Aorta (tissue), 5 donors: ENCODE measurements at regions not wholly inside any gene's neighbourhood (a gene's known extent, or its start where the extent isn't known, plus 50 kb on each side); places are given as distances from the start of the nearest gene placed in this dataset.

ENCODE experiments used
- ATAC-seq: fragments of 200-7000 bp; cut with Tn5 transposase; one replicate; pipeline ENCODE4 v1.9.1; 2022; ENCODE audit warnings: moderate library complexity; ENCODE audit not compliant: low FRiP score
- DNase-seq, 2 donors: peaks; one replicate each; pipeline ENCODE4 v3.0.0-alpha.2; 2020
- H3K27ac ChIP-seq, 2 donors: one replicate each; pipeline ENCODE4 v1.5.1; 2013; ENCODE audit warnings: low read length in 2 of 2, mild to moderate bottlenecking in 2 of 2, moderate library complexity in 2 of 2, control low read depth in 1 of 2, inconsistent platforms in 1 of 2, low read depth in 1 of 2
- H3K27me3 ChIP-seq, 2 donors: one replicate each; pipeline ENCODE4 v1.6.1; 2013; ENCODE audit warnings: control low read depth in 1 of 2, low read length in 1 of 2, mild to moderate bottlenecking in 1 of 2, moderate library complexity in 1 of 2; ENCODE audit not compliant: insufficient read depth in 2 of 2, control insufficient read depth in 1 of 2
- H3K36me3 ChIP-seq, 2 donors: one replicate each; pipeline ENCODE4 v1.6.1; 2013; ENCODE audit warnings: control low read depth in 1 of 2, low read length in 1 of 2, mild to moderate bottlenecking in 1 of 2; ENCODE audit not compliant: insufficient read depth in 2 of 2, control insufficient read depth in 1 of 2
- H3K4me1 ChIP-seq, 2 donors: one replicate each; pipeline ENCODE4 v1.6.1; 2013; ENCODE audit warnings: low read length in 2 of 2, control low read depth in 1 of 2, mild to moderate bottlenecking in 1 of 2, moderate library complexity in 1 of 2; ENCODE audit not compliant: insufficient read depth in 2 of 2, control insufficient read depth in 1 of 2
- H3K4me3 ChIP-seq, 2 donors: one replicate each; pipeline ENCODE4 v1.5.1; 2013; ENCODE audit warnings: low read length in 2 of 2, control low read depth in 1 of 2, mild to moderate bottlenecking in 1 of 2
- H3K9me3 ChIP-seq: one replicate; pipeline ENCODE4 v1.6.1; 2013; ENCODE audit warnings: mild to moderate bottlenecking, low read length; ENCODE audit not compliant: control insufficient read depth
- WGBS, 2 donors: extraction: QIAGEN DNeasy Blood & Tissue Kit; methylation state at CpG; one replicate each; pipeline ENCODE4 v1.1.7; 2013; 5-methylcytosine and 5-hydroxymethylcytosine counted together
- intact Hi-C, 2 donors: fragments of 100-400 bp; cut with DNase I; formaldehyde crosslinking; loops; one replicate each; pipeline versions ENCODE4 v1.14.2 to v1.15.0; 2022
- donor health status: healthy with polysubstance abuse.
- donor health status: Bipolar disorder and iron deficiency.
- donor health status: DM: no; HTN: no; CAD: no.
- donor health status: DM: no; HTN: no; CAD: no.
- donor health status: DM: yes; HTN: yes; CAD: no.

DNA sequence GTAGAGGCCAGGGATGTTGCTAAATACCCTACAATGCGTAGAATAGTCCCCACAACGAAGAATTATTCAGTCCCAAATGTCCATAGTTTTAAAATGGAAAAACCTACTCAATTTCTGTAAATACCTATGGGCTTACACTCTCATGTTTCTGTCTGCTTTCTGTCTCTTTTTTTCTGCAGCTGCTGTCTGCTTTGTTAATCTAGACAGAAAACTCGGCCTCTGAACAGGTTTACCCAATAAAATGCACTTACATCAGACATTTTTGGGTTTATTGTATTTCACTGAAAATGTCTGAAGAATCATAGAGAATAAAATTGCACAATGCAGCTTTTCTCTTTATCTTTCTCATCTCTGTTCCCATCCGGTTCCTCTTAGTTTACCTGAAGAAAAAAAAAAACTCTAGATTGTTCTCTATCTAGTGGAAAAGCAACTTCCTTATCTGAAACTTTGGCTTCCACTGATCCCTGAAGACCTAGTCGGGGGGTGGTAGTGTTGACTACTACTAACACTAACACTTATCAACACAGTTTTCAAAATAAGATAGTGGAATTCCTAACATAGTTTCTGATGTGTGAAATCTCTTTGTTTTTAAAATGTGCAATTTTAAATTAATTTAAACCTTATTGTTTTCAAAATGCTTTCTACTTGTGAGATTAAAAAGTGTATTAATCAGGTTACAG is 76.9 kb upstream of the CCDC190 start:
- no peak overlapping the region for H3K4me3 ChIP-seq
- no peaks in the 10 kb centered on the region for H3K27me3 ChIP-seq
- no peaks in the 10 kb centered on the region for H3K36me3 ChIP-seq
- intact Hi-C loops = no loop called here
- WGBS, 2 donors = 87 to 90% methylated on average over 5 of the region's 5 CpGs
- DNase-seq (no peak), ATAC-seq (no peak)
- no peaks in the 10 kb centered on the region for H3K9me3 ChIP-seq
- no peak overlapping the region for H3K27ac ChIP-seq
- no peaks in the 10 kb centered on the region for H3K4me1 ChIP-seq

DNA sequence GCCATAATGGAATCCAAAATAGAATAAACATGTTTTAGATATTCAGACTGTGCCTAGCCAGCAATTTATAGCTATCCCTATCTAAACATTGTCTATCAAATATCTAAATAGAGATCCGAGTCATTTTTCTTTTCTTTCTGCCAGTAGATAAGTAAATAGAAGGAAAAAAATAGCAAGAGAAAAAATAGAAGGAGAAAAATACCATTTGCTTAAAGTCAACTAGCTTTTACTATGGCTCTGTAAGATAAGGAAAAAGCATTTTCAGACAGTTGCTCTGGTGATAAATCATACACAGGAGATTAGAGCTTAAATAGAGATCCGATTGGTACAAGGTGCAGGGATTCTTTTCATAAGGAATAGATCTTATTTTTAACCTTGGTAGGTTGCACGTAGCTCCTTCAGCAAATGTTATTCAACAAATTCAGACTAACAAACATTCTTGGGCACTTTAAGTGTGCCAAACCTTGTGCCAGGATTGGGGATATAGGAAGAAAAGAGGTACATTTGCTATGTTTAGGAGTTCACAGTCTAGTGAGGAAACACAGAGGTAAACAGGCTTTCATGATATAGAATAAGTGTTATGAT is 70.1 kb upstream of the CCDC190 start:
- peaks cover 1 to 6% of the 10 kb centered on the region in 2 donors for H3K4me1 ChIP-seq
- H3K36me3 ChIP-seq = no peaks in the 10 kb centered on the region
- intact Hi-C loops = no loop called here
- H3K4me3 ChIP-seq = no peak overlapping the region
- H3K27ac ChIP-seq = no peak overlapping the region
- H3K27me3 ChIP-seq = no peaks in the 10 kb centered on the region
- DNase-seq (no peak), ATAC-seq (no peak)
- 3% methylated on average over 3 of the region's 3 CpGs for WGBS, 2 donors
- no peaks in the 10 kb centered on the region for H3K9me3 ChIP-seq

DNA sequence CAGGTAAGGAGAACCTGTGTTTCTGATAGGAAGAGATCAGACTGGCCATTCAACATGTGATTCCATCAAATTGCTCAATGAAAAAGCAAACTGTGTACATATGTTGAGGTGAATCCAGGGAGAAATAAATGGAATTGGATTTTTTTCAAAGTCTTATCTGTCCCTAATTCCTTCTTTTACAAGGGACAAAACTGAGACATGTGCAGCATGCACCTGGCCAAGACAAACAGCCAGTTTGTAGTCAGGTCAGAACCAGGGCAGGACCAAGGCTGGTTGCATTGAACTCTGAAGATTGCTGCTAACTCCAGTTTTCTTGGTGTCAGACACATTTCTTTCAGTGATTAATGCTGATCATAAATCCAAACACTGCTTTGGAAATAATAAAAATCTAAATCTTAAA is 69.6 kb upstream of the CCDC190 start:
- Histone ChIP-seq H3K27ac (peak overlapping the region in 1 of 2 donors; percentile 33), H3K4me1 (peaks cover 1 to 6% of the 10 kb centered on the region in 2 donors), H3K27me3 (no peaks in the 10 kb centered on the region), H3K9me3 (no peaks in the 10 kb centered on the region), H3K36me3 (no peaks in the 10 kb centered on the region), H3K4me3 (no peak overlapping the region)
- intact Hi-C loops = no loop called here
- DNase-seq = peak in 1 of 2 donors; percentile 50
- ATAC-seq = no peak

DNA sequence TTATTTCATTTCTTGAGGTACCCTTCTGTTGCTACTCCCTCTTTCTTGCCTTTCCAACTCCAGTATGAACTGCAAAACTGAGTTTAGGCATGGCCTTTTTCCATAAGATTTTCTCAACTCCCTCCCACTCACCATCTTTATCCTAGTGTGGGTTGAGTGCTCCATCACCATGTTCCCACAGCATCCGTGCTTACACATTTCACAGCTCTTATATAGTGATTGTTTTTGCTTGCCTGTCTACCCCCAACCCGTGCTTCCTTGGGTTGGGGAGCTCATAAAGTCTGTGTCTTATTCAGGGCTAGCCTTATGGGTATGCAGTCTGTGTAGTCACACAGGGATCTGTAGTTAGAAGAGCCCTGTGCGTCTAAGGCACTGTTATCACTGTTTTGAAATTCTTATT is 68.2 kb upstream of the CCDC190 start:
- H3K27ac ChIP-seq = no peak overlapping the region
- DNase-seq = no peak
- no peaks in the 10 kb centered on the region for H3K36me3 ChIP-seq
- no peaks in the 10 kb centered on the region for H3K9me3 ChIP-seq
- no peaks in the 10 kb centered on the region for H3K27me3 ChIP-seq
- peaks cover 1 to 6% of the 10 kb centered on the region in 2 donors for H3K4me1 ChIP-seq
- H3K4me3 ChIP-seq = no peak overlapping the region
- ATAC-seq = no peak
- 87 to 91% methylated on average over 3 of the region's 3 CpGs for WGBS, 2 donors
- intact Hi-C loops = no loop called here

DNA sequence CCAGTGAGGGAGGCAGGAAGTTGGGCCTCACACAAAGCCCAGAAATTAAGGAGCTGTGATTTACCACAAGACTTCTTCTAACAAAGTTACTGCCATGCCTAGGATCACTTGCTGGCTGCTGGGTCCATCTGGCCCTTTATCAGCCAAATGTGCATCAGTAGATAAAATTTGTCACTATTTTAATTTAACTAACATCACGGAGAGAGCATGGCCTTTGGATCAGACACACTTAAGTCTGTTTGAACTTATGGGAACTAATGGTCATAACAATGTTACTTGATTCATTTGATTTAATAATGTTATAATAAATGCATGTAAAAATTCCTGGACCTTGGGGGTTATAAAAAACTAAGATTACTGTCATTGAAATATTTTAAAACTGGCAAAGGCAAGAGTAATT is 67.2 kb upstream of the CCDC190 start:
- Histone ChIP-seq H3K36me3 (no peaks in the 10 kb centered on the region), H3K9me3 (no peaks in the 10 kb centered on the region), H3K27ac (no peak overlapping the region), H3K4me3 (no peak overlapping the region), H3K4me1 (peaks cover 1 to 6% of the 10 kb centered on the region in 2 donors), H3K27me3 (no peaks in the 10 kb centered on the region)
- 60 to 63% methylated on average over 1 of the region's 1 CpG for WGBS, 2 donors
- DNase-seq (no peak), ATAC-seq (no peak)
- intact Hi-C loops = no loop called here

DNA sequence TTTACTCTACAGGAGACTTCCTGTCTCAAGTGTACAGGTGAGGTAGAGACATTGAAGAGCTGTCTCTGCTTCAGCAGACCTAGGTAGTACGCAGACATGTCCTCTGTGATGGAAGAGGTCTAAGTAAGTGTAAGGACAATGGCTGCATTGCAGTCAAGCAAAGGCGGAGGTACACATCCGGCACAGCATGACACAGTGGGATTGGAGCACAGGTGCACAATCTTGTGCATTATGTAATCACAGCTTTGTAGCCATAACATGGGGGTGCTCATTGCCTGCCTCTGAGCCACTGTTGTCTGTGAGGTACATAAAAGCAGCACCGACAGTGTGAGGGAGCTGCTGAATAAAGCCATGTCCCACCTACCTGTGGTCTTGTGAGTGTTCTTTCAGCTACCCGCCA is 66.4 kb upstream of the CCDC190 start:
- H3K27me3 ChIP-seq = no peaks in the 10 kb centered on the region
- intact Hi-C loops = no loop called here
- ATAC-seq (no peak), DNase-seq (no peak)
- peaks cover 1 to 6% of the 10 kb centered on the region in 2 donors for H3K4me1 ChIP-seq
- 96 to 97% methylated on average over 5 of the region's 5 CpGs for WGBS, 2 donors
- H3K4me3 ChIP-seq = no peak overlapping the region
- H3K36me3 ChIP-seq = no peaks in the 10 kb centered on the region
- no peak overlapping the region for H3K27ac ChIP-seq
- H3K9me3 ChIP-seq = no peaks in the 10 kb centered on the region

DNA sequence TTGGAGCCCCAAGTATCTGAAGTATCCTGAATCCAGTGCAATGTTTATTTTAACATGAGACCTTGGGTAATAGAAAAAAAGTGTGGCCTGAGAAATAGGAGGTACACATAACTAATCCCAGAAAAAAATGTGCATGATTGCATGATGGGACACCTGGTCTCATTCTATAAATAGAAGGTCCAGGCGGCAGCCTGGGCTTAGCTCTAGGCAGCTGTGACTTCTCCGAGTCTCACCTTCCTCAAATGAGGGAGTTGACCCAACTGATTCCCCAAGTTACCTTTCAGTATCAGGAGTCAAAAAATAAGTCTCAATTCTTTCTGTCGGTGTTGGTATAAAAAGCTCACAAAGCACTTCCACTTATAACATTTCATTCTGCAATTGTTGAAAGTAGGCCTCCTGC is 65.9 kb upstream of the CCDC190 start:
- DNase-seq = no peak
- Histone ChIP-seq H3K36me3 (no peaks in the 10 kb centered on the region), H3K9me3 (no peaks in the 10 kb centered on the region), H3K4me1 (peaks cover 1 to 6% of the 10 kb centered on the region in 2 donors), H3K4me3 (no peak overlapping the region), H3K27ac (no peak overlapping the region), H3K27me3 (no peaks in the 10 kb centered on the region)
- 85 to 88% methylated on average over 3 of the region's 3 CpGs for WGBS, 2 donors
- intact Hi-C loops = no loop called here
- no peak for ATAC-seq

DNA sequence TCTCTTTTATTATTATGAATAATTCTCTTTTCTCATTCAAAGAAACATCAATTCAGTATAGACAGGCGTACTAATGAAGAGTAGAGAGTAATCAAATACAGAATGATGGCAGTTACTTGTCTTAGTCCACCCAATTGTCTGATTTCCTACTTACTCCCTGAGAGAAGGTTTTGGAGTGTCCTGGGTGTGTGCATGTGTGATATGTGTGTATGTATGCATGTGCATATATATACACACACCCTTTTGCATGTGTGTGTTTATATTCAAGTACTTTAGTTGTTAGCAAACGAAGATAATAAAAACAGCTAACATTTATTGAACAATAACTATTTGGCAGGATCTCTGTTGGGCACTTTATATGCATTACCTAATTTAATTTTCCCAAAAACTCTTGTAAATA is 63.2 kb upstream of the CCDC190 start:
- DNase-seq (no peak), ATAC-seq (no peak)
- Histone ChIP-seq H3K9me3 (no peaks in the 10 kb centered on the region), H3K27me3 (no peaks in the 10 kb centered on the region), H3K4me1 (no peaks in the 10 kb centered on the region), H3K27ac (no peak overlapping the region), H3K36me3 (no peaks in the 10 kb centered on the region), H3K4me3 (no peak overlapping the region)
- 91 to 93% methylated on average over 2 of the region's 2 CpGs for WGBS, 2 donors
- intact Hi-C loops = no loop called here

DNA sequence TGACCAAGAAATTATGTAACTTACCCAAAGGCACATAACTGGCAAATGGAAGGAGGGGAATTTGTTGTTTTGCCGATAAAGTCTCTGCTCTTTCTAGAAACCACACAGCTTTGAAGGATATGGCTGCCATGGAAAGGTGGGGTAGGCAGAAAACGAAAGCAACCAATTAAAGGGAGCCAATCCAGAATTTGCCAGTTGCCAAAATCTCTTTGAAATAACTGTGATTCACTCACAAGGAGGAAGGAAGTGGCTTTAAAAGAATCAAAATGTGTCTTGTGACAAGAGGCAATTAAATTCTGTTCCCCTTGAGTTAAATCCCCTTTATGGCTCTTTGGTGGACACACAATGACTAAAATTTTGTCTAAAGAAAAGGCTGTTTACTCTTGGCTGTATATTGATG is 61.2 kb upstream of the CCDC190 start:
- H3K4me3 ChIP-seq = no peak overlapping the region
- no peaks in the 10 kb centered on the region for H3K4me1 ChIP-seq
- DNase-seq (no peak), ATAC-seq (no peak)
- 84 to 88% methylated on average over 2 of the region's 2 CpGs for WGBS, 2 donors
- no peaks in the 10 kb centered on the region for H3K36me3 ChIP-seq
- H3K27ac ChIP-seq = no peak overlapping the region
- no peaks in the 10 kb centered on the region for H3K9me3 ChIP-seq
- H3K27me3 ChIP-seq = no peaks in the 10 kb centered on the region
- intact Hi-C loops = no loop called here
